Heart left ventricle (tissue), 13 donors: ENCODE measurements at regions not wholly inside any gene's neighbourhood (a gene's known extent, or its start where the extent isn't known, plus 50 kb on each side); places are given as distances from the start of the nearest gene placed in this dataset.

Source experiments
- POLR2A ChIP-seq, 2 donors: fragments of 450-650 bp; IDR thresholded peaks; one replicate each; pipeline ENCODE4 v1.6.1; 2017; ENCODE audit warnings: antibody characterized with exemption in 2 of 2, mild to moderate bottlenecking in 2 of 2, moderate library complexity in 2 of 2
- TF ChIP-seq, protein P1 (sequence below), 12 donors: fragments of 200-600 bp; sonication (generic) in 4 of 12; IDR thresholded peaks; one replicate each; pipeline versions ENCODE4 v1.5.0 to v1.8.0; 2018 to 2022; ENCODE audit warnings: antibody characterized with exemption in 12 of 12, mild to moderate bottlenecking in 5 of 12
- donor health status: ischemic (EF 13 %, LVEDD 7.1; RV severe dilation, severe dysfunction).
- donor health status: DM: no; HTN: yes; CAD: no.
- donor health status: DM: no; HTN: no; CAD: no.
- donor health status: ischemic (EF 25% LVEDD 6.9; RV normal size, moderate dysfunction).
- donor health status: ischemic (EF 25% LVEDD 5.7; RV mildly dilated, moderate dysfunction).
- donor health status: ischemic (EF 35%, LVEDD 5.7; RV mildly dilated, moderate dysfunction).
- donor health status: nonischemic (EF 11% LVEDD 7.7; RV severe dilation, severe dysfunction).
- donor health status: DM: yes; HTN: yes; CAD: no.
- donor health status: PGD.
- donor health status: ischemic (EF 29% LVEDD 5.4; RV normal size, mild dysfunction).
- donor health status: nonischemic (EF 23%, LVEDD 6.1; RV moderate dilation, normal function).

DNA sequence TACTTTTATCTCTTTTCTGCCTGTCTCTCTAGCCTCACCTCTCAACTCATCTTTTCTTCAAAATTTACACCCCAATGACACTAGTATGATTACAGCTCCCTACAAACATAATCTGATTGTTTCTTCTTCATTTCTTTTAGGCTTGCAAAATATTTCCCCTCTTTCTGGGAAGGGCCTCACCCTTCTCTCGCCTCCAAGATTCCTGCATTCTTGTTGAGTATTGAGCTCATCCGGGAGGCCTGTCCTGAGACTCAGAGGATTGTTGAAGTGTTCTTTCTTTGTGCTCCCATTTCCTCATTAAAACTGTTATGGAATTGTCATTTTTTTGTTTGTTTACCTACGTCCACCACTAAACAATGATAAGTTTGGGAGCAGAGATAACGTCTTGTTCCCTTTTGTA lies 99.1 kb upstream of the CHRM3 start:
- TF ChIP-seq, protein P1, sequence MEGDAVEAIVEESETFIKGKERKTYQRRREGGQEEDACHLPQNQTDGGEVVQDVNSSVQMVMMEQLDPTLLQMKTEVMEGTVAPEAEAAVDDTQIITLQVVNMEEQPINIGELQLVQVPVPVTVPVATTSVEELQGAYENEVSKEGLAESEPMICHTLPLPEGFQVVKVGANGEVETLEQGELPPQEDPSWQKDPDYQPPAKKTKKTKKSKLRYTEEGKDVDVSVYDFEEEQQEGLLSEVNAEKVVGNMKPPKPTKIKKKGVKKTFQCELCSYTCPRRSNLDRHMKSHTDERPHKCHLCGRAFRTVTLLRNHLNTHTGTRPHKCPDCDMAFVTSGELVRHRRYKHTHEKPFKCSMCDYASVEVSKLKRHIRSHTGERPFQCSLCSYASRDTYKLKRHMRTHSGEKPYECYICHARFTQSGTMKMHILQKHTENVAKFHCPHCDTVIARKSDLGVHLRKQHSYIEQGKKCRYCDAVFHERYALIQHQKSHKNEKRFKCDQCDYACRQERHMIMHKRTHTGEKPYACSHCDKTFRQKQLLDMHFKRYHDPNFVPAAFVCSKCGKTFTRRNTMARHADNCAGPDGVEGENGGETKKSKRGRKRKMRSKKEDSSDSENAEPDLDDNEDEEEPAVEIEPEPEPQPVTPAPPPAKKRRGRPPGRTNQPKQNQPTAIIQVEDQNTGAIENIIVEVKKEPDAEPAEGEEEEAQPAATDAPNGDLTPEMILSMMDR (IDR thresholded peaks at IDR 0.05): no peak
- TF ChIP-seq POLR2A (IDR thresholded peaks at IDR 0.05): no peak
